ENCODE measurements at regions not wholly inside any gene's neighbourhood (a gene's known extent, or its start where the extent isn't known, plus 50 kb on each side); places are given as distances from the start of the nearest gene placed in this dataset.

DNA sequence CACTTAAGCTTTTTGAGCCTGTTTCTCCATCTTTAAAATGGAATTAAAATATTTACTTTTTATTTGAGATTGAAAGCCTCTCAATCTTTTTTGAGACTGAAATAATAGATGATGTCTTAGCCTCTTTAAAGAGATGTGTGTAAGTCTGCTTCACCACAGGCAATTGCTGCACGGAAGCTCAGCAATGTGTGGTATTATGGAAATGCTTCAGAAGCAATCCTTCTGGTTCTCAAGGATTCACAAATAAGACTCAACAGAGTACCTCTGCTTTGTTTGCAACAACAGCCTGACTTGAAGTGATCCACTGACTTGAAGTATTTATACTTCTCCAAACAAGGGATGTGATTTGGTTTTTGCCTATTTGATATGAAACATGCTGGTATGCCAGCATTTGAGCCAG lies 332.0 kb upstream of the RASGRP1 start:
- Histone ChIP-seq H3K9ac (replicated peaks in 1 of 4; ENCODE audit: extremely low read depth in 1 of 4, low read depth in 3 of 4, low read length in 3 of 4) (no peak overlapping the region), H3K4me1 (replicated peaks in 1 of 4; ENCODE audit: control insufficient read depth in 3 of 4, insufficient read depth in 4 of 4, low read length in 3 of 4) (no peaks in the 10 kb centered on the region), H2BK15ac (ENCODE audit: low read length) (no peak overlapping the region), H3K27me3 (replicated peaks in 1 of 4; ENCODE audit: control insufficient read depth in 3 of 4, extremely low read depth in 1 of 4, insufficient read depth in 3 of 4, low read length in 3 of 4) (no peaks in the 10 kb centered on the region), H3K18ac (ENCODE audit: extremely low read depth, low read length) (no peak overlapping the region), H4K20me1 (replicated peaks in 1 of 2; ENCODE audit: control insufficient read depth in 1 of 2, insufficient read depth in 2 of 2, low read length in 2 of 2) (no peaks in the 10 kb centered on the region), H2AK5ac (ENCODE audit: low read depth, low read length) (no peak overlapping the region), H3K23ac (ENCODE audit: insufficient read length) (no peak overlapping the region), H3K27ac (ENCODE audit: low read depth, low read length) (no peak overlapping the region), H3K4me2 (ENCODE audit: insufficient read depth in 1 of 2, low read depth in 2 of 2, low read length in 2 of 2) (no peak overlapping the region), H3K14ac (ENCODE audit: insufficient read length) (no peak overlapping the region), H3K4ac (replicated peaks; ENCODE audit: insufficient read length, low read depth, low read length) (no peak overlapping the region), H2BK120ac (replicated peaks; ENCODE audit: low read depth, low read length) (no peak overlapping the region), H4K91ac (replicated peaks; ENCODE audit: insufficient read length, low read length) (no peak overlapping the region), H2BK5ac (ENCODE audit: low read depth, low read length) (no peak overlapping the region), H4K5ac (ENCODE audit: insufficient read length, low read depth, low read length) (no peak overlapping the region), H3K79me1 (ENCODE audit: low read depth, low read length) (no peaks in the 10 kb centered on the region), H3K4me3 (ENCODE audit: extremely low read depth in 1 of 4, insufficient read depth in 2 of 4, low read depth in 3 of 4, low read length in 4 of 4) (no peak overlapping the region), H3K79me2 (ENCODE audit: control insufficient read depth in 1 of 2, insufficient read depth in 2 of 2, low read length in 2 of 2) (no peaks in the 10 kb centered on the region), H3K9me3 (ENCODE audit: insufficient read depth in 2 of 2, low read depth in 1 of 2, low read length in 1 of 2) (no peaks in the 10 kb centered on the region), H2BK12ac (ENCODE audit: low read depth, low read length) (no peak overlapping the region), H2AFZ (ENCODE audit: low read length) (no peak overlapping the region), H3K23me2 (ENCODE audit: low read depth, low read length) (no peaks in the 10 kb centered on the region), H3K56ac (replicated peaks; ENCODE audit: insufficient read length, low read depth, low read length) (no peak overlapping the region), H3K36me3 (ENCODE audit: control insufficient read depth in 2 of 4, insufficient read depth in 4 of 4, low read length in 3 of 4) (no peaks in the 10 kb centered on the region), H2BK20ac (ENCODE audit: low read length) (no peak overlapping the region), H4K8ac (ENCODE audit: extremely low read depth, insufficient read depth, low read length) (no peak overlapping the region)
- ChIA-PET POLR2A (ENCODE audit: partially characterized antibody) (no interaction called here), CTCF (ENCODE audit: partially characterized antibody) (interaction anchor here (1.4 to 1.6 kb wide), 2 partner anchors 9 to 79 kb away, joined by 3 to 4 read pairs; no protein-coding TSS in a partner anchor)
- 93% methylated on average over 1 of the region's 1 CpG; no CpG with 5 or more reads in 1 of the 2 experiments for WGBS, 2 experiments (ENCODE audit: extremely low coverage in 1 of 2, insufficient coverage in 1 of 2, insufficient read length in 1 of 2, insufficient replicate concordance in 2 of 2, low coverage in 1 of 2, low lambda C conversion rate in 2 of 2, missing lambda C conversion rate in 1 of 2)
- FAIRE-seq (no peak), DNase-seq (ENCODE audit: low read depth in 1 of 2, low spot score in 2 of 2) (no peak)
- TF ChIP-seq BACH1 (IDR thresholded peaks at IDR 0.05; ENCODE audit: low read length) (no peak), EGR1 (IDR thresholded peaks at IDR 0.05; ENCODE audit: borderline replicate concordance, low read depth, low read length) (no peak), CREB1 (IDR thresholded peaks at IDR 0.05) (no peak)
